ENCODE measurements at regions not wholly inside any gene's neighbourhood (a gene's known extent, or its start where the extent isn't known, plus 50 kb on each side); places are given as distances from the start of the nearest gene placed in this dataset.
"Not testable (repeated sequence)": the region's sequence is repeated elsewhere in the genome, so short reads cannot be mapped to it uniquely, and the experiment has no call there.

DNA sequence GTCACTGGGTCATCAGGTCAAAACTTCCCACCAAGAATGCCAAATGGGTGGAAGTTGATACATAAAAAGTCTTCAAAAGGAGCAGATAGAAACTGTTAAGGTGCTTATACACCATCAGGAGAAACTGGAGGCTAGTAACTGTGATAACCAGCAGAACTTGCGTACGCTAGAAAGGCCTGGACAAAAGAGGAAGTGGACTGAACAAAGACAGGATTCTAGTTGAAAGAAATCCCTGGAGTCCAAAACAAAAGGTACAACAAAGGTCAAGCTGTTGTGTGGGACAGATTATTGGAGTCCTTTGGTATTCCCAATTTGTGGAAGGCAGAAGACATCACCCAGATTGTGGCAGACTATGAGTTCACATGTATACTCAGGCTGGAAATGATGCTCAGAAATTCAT, 215.8 kb upstream of the PBX1 start:
- DNase-seq: no peak

DNA sequence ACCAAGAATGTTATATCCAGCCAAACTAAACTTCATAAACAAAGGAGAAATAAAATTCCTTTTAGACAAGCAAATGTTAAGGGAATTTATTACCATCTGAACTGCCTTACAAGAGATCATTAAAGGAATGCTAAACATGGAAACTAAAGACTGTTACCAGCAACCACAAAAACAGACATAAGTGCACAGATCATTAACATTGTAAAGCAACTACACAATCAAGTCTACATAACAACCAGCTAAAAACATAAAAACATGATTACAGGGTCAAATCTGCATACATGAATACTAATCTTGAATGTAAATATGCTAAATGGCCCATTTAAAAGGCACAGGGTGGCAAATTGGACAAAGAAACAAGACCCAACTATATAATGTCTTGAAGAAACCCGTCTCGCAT, 211.0 kb upstream of the PBX1 start:
- no peak for DNase-seq

DNA sequence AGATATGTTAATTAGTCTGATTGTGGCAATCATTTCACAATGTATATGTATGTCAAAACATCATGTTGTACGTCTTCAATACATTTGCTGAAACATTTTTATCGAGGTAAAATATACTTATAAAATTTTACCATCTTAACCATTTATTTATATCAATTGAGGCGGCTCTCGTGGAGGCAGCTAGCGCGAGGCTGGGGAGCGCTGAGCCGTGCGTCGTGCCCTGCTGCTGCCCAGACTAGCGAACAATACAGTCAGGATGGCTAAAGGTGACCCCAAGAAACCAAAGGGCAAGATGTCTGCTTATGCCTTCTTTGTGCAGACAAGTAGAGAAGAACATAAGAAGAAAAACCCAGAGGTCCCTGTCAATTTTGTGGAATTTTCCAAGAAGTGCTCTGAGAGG, 202.5 kb upstream of the PBX1 start:
- DNase-seq: no peak

DNA sequence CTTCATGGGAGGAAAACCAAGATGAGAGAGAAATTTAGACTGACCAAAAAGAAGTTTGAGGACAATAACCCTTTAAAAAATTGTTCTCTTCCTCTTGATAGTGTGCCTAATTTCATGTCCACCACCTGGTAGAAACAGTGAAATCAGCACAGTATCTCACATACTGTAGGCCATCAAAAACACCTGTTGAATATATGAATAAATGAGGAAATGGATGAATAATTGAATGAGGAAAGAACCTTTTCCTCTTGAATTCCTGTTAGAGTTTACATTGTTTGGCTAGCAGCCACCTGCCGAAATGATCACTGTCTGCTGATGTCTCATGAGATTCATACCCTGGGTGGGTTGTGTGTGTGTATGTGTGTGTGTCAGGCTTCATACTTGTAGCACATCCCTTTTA, 198.7 kb upstream of the PBX1 start:
- no peak for DNase-seq

DNA sequence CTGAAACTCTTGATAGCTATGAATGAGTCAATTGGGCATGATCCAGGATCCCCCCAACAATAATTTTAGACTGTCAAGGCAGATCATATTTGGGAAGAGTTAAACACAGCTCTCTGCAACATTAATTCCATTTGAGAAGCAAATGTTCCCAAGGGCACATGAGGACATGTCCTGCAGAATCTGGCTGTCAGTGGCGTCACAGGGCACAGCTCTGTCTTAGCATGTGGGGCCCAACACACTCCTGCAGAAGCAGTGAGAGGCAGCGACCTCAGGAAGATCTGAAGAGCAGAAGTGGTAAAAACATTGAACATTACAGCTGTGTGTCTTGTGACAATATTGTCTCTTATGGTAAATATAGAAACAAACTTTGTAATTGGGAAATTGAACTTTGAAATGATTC, 197.1 kb upstream of the PBX1 start:
- DNase-seq: no peak

DNA sequence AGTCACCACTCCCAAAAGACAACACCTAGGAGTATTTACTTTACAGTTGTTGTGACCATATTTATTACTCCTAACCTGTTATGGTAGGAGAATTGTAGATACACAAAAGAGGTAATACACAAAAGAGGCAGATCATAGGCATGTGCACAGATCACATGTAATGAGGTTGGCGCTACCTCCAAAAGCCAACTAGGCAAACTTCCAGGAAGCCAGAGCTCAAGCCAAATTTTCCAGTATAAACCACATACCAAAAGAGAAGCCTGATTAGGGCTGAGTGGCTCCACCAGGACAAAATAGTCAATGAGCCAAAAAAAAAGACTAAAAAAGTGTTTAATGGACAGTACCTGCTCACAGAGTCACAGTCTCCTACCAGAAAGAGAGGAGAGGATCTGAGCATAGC, 195.0 kb upstream of the PBX1 start:
- DNase-seq: no peak

DNA sequence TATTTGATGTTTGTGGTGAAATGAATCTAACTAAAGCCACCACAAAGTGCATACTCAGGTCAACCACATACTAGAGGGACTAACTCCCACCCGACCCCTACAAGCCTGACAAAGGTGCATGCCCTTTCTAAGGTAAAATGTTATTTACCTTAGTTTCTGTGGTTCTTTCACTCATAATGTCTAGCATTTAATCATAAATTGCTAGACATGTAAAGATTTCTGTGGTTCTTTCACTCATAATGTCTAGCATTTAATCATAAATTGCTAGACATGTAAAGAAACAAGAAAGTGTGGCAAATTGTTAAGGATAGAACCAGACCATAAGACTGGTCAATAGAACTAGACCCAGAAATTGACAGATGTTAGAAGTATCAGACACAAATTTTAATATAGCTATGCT, 193.0 kb upstream of the PBX1 start:
- no peak for DNase-seq

DNA sequence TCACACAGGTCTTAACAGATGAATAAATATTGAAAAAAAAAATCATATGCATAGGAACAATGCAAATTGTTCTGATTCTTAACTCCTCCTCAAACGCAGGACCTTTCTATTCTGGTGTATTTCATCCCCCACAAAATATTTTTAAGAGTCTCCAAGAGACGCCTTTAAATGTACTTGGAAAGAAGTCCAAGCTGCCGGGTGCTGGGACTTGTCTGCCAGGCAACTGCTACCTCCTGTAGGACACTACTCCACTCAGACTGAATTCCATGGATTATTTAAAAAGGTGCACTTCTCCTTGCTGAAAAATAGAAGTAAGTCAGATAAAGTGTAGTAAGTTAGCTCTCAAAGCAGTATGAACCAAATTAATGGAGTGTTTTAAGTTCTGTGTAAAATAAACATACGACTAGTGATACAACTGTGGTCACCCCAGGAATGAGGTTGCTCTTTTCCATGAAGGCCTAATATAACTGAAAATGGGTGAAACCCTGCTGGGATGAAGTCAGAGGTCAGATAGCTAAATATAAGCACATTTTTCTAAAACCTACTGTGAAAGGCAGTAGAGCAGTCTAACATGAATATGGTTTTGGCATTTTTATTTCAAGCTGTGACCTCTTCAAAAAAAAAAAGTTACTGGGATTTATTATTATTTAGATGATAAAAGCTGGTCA, 189.2 kb upstream of the PBX1 start:
- no peak for DNase-seq

DNA sequence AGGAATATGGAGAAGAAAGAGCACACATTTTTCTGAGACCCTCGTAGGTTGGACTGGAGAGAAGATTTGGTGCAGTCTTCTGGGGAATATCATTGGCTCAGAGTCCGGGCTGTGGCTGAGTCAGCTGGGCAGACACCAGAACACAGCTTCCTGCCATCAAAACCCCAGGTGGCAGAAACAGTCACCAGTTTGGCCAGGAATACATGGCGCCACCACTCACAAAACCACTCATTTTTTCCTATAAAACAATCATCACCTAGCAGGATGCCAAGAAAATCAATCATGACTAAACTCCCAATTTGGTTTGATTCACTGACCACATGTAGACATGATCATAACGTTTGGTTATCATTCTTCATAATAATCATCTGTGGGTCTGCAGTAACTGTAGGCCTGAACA, 178.1 kb upstream of the PBX1 start:
- no peak for DNase-seq

DNA sequence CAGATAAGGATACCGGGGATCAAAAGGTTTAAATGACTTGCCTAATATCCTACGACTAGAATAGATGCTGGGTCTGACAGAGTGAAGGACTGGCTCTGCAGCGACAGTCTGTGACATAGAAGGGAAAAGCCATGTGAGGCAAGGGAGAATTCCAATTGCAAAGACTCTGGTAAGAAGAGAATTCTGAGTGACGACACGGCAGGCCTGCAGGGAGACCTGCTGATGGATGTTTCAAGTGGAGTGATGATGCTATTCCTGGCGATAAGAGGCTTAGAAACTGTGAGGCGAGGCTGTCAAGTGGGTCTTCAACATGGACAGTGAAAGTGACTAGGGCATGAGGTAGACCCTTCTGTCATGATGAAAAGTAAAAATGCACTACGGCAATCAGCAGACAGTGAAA, 176.6 kb upstream of the PBX1 start:
- DNase-seq: no peak

DNA sequence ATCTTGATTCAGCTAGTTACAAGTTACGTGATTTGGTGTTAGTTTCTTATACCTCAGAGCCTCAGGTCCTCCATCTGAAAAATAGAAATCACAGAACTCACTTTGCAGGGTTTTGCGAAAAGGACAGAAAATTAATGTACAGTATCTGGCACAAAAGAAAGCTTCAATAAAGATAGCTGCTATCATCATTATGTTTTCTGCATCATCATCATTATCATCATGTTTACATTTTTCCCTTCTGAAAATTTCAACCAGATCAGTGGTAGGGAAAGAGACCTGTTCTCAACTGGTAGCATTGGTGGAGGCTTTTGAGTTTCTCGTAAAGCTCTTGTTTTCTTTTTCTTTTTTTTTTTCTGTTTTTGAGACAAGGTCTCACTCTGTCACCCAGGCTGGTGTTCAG, 174.7 kb upstream of the PBX1 start:
- DNase-seq: no peak

DNA sequence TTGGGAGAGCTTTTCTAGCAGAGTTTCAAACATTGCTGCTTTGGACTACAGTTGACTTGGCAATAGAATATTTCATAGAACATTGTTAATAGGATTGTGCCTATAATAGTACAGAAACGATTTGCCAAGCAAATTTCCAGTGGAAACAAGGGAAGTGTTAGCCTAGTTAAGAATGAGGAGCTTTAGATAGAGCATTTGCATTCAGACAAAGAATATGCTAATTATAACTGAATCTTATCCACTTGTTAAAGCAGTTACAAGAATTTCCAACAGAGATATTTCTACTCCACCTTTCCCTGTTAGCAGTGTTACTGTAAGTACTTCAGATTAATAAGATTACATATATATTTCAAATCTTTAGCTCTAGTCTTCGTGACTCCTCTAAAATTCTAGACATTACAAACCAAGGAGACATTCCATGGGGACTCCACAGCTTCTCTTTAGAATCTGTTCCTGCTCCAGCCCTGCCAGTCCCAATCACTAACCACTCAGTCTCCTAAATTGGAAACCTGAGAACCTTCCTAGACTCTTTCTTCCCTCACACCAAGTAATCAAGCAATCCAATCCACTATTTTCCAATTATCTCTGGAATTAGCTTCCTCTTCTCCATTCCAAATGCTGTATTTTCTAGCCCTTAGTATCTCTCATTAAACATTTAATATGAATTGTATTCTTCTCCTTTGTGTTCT, 141.8 kb upstream of the PBX1 start:
- DNase-seq: no peak

DNA sequence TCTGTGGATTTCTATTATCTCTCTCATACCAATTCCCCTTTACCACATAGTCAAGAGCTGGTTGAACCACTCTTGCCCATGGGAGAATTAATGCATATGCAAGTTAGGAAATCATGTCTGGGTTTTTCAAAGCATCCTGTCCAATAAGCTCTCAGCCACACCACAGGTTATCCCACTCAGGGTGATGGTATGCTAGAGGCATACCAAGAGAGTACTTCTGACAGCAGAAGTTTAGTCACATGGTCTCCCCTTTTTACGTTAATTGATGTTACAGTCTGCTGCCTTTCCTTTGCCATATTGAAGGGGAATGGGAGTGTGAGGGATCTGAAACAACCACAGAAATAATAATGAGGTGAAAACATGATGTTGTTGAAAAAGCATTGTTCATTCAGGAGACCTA, 135.8 kb upstream of the PBX1 start:
- no peak for DNase-seq

DNA sequence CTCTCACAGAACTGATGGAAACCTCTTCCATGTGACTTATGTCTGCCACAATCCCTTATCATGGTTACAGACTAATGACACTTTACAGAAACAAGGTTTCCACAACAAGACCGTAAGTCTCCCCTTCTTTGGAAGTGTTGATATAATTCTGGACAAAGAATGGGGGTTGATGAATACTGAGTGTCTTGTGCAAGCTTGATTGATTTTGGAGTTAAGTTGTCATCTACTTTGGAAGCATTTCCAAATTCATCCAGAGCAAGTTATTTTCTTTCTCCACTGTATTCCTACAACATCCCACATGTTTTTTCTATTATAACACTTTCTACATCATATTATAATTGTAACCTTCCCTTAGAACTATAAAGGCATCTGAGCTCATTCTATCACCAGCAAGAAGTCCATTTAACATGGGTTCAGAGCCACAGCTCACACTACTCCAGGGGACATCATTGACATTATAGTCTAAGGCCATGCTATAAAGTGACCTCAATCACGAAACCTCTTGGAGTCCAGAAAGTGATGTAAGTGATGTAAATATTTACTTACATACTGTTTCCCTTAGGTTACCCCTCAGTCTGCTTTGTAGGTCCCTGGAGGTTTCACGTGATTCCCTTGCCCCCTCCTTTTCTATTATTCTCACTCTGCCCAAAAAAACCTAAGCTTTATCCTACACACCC, 125.7 kb upstream of the PBX1 start:
- no peak for DNase-seq

DNA sequence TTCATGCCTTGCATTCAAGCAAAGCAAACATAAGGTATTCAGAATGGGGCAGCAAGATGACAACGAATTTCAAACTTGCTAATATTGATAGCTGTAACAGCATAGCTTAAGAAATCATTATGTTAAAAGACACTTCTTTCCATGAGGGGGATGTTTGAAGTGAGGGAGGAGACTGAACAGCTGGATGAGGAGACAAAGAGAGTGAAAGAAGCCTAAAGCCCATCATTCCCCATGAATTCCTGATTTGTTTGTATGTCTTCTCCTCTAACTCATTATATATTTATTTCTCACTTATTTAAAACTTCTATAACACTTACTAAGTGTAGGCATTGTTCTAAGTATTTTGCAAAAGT, 125.2 kb upstream of the PBX1 start:
- DNase-seq: no peak

DNA sequence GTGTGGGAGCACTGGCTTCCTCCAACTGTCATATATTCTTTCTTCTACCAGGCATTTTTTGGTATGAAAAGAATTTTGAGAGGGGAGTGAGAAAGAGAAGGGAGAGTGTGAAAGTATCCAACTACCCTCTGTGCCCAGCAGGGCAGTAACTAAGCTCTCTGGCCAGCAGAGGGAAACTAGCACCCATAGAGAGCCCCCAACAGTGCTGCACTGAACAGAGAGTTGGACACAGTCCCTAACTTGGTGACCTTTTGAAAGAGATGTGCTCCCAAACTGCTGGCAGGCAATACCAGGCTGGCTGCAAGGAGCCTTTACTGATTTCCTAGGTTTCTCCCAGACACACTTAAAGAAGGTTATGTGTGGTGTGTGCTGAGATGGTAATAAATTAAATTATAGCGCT, 118.8 kb upstream of the PBX1 start:
- DNase-seq: no peak

DNA sequence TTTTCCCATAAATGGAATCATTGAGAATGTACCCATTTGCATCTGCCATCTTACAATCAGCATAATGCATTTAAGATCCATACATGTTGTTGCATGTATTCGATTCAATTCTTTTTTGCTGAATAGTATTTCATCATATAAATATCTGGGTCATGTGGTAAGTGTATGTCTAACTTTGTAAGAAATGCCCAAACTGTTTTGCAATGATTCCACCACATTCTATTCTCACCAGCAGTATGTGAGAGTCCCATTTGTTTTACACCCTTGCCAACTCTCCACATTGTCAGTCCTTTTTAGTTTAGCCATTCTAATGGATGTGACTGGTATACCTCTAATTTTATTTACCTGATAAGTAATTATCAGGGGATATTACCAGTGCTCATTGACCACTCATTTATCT, 115.8 kb upstream of the PBX1 start:
- no peak for DNase-seq

DNA sequence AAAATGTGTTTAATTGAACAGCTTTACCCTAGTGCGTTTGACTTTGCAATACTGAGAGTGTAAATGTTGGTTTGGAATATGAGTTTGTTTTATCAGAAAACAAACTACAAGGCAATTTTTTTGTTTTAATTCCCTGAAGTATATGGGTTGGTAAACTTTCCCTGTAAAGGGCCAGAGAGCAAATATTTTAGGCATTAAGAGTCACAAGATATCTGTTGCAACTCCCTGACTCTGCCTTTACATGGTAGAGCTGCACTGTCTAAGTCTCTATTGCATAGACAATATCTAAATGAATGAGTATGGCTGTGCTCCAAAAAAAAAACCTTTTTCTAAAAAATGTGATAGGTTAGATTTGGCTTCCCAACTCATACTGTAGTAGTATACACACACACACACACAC, 115.1 kb upstream of the PBX1 start:
- DNase-seq: no peak

DNA sequence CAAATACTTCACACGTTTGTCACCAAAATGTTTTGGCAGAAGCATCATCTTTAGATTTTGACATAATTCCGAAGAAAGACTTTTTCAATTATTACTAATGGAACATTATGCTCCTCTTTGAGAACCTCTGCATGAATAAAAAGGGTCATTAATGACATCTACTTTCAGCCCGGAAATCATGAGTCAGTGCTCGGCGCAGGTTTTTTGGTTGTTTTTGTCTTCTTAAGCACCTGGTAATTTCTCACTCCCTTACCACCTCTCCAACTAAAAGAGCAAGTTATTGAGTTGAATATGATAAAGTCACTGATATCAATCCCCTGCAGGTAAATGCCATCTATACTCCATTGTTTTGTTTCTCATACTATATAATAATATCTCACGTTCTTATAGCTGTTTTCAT, 113.0 kb upstream of the PBX1 start:
- DNase-seq: no peak

DNA sequence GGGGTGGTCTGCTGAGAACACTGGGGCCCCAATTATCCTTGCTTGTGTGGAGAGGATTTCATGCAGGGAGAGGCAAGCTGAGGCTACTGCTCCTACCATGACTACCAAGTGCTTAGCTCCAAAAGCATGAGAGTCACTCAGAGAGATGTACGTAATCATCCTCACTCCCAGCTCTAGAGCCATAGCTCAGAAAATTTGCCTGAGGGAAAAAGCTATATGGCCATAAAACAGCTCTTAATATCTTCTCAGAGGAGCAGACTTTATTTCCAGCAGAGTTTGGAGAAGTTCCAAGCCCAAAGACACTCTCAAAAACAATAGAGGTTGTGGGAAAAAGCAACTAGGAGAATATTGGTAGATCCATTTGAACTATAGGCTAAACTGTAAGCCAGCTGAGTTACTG, 106.4 kb upstream of the PBX1 start:
- no peak for DNase-seq

DNA sequence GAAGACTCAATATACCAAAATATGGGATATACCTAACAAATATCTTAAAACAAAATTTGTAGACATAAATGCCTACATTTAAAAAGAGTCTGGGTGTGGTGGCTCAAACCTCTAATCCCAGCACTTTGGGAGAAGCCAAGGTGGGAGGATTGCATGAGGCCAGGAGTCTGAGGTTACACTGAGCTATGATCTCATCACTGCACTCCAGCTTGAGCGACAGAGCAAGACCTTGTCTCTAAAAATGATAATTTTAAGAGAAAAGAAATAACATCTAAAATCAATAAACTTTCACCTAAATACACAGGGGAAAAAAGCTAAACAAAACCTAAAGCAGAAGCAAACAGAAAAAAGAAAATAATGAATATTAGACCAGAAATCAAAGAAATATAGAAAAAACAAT, 102.7 kb upstream of the PBX1 start:
- no peak for DNase-seq

DNA sequence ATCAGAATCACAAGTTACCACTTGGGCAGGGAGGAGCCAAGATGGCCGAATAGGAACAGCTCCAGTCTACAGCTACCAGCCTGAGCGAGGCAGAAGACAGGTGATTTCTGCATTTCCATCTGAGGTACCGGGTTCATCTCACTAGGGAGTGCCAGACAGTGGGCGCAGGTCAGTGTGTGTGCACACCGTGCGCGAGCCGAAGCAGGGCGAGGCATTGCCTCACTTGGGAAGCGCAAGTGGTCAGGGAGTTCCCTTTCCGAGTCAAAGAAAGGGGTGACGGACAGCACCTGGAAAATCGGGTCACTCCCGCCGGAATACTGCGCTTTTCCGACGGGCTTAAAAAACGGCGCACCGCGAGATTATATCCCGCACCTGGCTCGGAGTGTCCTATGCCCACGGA, 99.8 kb upstream of the PBX1 start:
- not testable (repeated sequence) for DNase-seq

DNA sequence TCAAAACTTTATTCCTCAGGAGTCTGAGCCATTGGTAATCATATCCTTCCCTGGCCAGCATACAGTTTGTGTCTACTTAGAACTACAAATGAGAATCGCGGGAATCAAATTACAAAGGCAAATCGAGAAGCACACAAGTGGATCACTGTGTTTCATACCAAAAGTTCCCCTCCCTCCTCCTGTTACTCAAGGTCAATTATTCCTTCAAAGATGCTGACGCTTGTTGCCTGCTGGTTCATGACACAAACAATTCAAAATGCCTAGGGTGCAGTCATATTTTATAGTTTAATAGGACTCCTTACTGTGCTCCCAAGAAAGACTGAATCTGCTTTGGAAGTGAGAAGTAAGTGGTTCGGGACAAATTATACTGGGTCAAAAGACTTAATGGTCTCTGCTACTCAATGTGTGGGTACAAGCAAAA, 93.0 kb upstream of the PBX1 start:
- DNase-seq: no peak

DNA sequence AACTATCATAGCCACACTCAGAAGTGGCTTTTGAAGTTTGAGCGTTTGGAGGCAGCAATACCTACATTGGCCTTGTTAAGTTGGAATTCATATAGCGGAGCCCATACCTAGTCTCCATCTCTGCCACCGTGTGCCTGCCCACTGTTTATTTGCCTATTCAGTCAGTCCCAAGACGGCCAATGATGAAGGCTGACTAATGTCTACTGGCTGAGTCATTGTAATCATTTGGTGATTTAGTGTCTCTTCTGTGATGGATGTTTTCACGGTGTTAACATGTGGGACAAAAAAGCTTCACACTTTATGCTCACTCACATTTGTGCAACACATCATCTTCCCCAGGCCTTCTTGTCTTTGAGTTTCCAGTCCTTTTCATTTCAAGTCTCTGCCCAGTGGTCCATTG, 92.6 kb upstream of the PBX1 start:
- DNase-seq: no peak

DNA sequence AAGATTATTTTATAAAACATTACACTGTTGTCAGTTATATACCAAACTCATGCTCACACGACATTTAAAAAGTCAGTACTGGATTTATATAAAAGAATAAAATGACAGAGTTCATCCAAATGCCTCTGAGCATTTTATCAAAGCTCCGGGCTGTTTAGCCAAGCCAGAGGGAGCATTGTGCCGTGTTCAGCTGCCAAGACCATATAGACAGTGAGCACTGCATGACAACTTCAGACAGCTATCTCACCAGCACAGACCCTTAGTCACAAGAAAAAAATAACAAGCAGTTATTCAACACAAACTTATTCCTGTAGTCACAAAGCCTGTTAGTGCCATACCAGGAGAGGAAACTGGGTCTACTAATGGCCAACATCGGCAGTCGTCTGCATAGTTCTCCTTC, 88.0 kb upstream of the PBX1 start:
- DNase-seq: no peak

Data from hematopoietic multipotent progenitor cell treated with erythropoietin and hydrocortisone succinate and interleukin-3 and kit ligand, for 8 days (in vitro differentiated cells).